IMR-90 (cell line): ENCODE measurements at regions not wholly inside any gene's neighbourhood (a gene's known extent, or its start where the extent isn't known, plus 50 kb on each side); places are given as distances from the start of the nearest gene placed in this dataset.

Experiments used
- ATAC-seq: fragments of 200-7000 bp; cut with Tn5 transposase; 2 replicates; pipeline ENCODE4 v1.9.1; 2020; ENCODE audit warnings: low read depth, mild to moderate bottlenecking, moderate library complexity
- BruUV-seq: library from RNA; stranded (reverse); fragments of 400-500 nt; replicated peaks from 2 replicates; lab custom pipeline; 2021; lab: Mats Ljungman, UMichigan
- CTCF ChIA-PET: fragments of 300-600 bp; formaldehyde crosslinking; extraction: SDS; loops from one replicate; lab custom pipeline; 2021; ENCODE audit warnings: antibody characterized with exemption; lab: Yijun Ruan, JAX
- POLR2A ChIA-PET: fragments of 300-600 bp; sonication (Branson Sonifier 250); formaldehyde crosslinking; loops from one replicate; lab custom pipeline; 2022; ENCODE audit warnings: antibody characterized with exemption; ENCODE audit not compliant: unreplicated experiment; lab: Charles Lee
- DNase-seq: peaks from one replicate; pipeline ENCODE4 v3.0.0; 2013
- H2AFZ ChIP-seq: replicated peaks from 2 replicates; pipeline ENCODE3; 2013; ENCODE audit warnings: low read length, mild to moderate bottlenecking; ENCODE audit not compliant: poor library complexity
- H2AK5ac ChIP-seq: 2 replicates; pipeline ENCODE4 v1.6.1; 2013; ENCODE audit warnings: low read depth, low read length, inconsistent platforms
- H2AK9ac ChIP-seq: replicated peaks from 2 replicates; pipeline ENCODE3; 2013; ENCODE audit warnings: mild to moderate bottlenecking, low read depth, low read length, moderate library complexity; ENCODE audit not compliant: poor library complexity
- H2BK120ac ChIP-seq: 2 replicates; pipeline ENCODE4 v1.6.1; 2013; ENCODE audit warnings: low read depth, low read length, inconsistent platforms
- H2BK15ac ChIP-seq: 3 replicates; pipeline ENCODE4 v1.6.1; 2013; ENCODE audit warnings: low read depth, low read length, inconsistent platforms
- H2BK20ac ChIP-seq: 2 replicates; pipeline ENCODE4 v1.6.1; 2013; ENCODE audit warnings: low read depth, mild to moderate bottlenecking, inconsistent platforms, low read length, moderate library complexity
- H2BK5ac ChIP-seq: 2 replicates; pipeline ENCODE4 v1.6.1; 2013; ENCODE audit warnings: mild to moderate bottlenecking, low read depth, low read length, inconsistent platforms; ENCODE audit not compliant: poor library complexity, severe bottlenecking
- H3K14ac ChIP-seq: replicated peaks from 2 replicates; pipeline ENCODE4 v1.6.1; 2013; ENCODE audit warnings: low read depth, low read length, inconsistent platforms
- H3K18ac ChIP-seq: 2 replicates; pipeline ENCODE4 v1.6.1; 2013; ENCODE audit warnings: low read depth, low read length, control low read depth
- H3K23ac ChIP-seq: 2 replicates; pipeline ENCODE4 v1.6.1; 2013; ENCODE audit warnings: low read depth, low read length, inconsistent platforms
- H3K27ac ChIP-seq: 2 replicates; pipeline ENCODE4 v1.5.1; 2013; ENCODE audit warnings: mild to moderate bottlenecking, control low read depth, low read length; ENCODE audit not compliant: insufficient read depth
- H3K27me3 ChIP-seq: 2 replicates; pipeline ENCODE4 v1.6.1; 2013; ENCODE audit warnings: low read length; ENCODE audit not compliant: control insufficient read depth, insufficient read depth
- H3K36me3 ChIP-seq: 2 replicates; pipeline ENCODE4 v1.6.1; 2013; ENCODE audit warnings: low read length, mixed read lengths; ENCODE audit not compliant: control insufficient read depth, insufficient read depth
- H3K4ac ChIP-seq: 2 replicates; pipeline ENCODE4 v1.6.1; 2013; ENCODE audit warnings: low read depth, low read length, inconsistent platforms
- H3K4me1 ChIP-seq: 2 replicates; pipeline ENCODE4 v1.6.1; 2013; ENCODE audit warnings: low read length, mixed read lengths; ENCODE audit not compliant: control insufficient read depth, insufficient read depth
- H3K4me2 ChIP-seq: 2 replicates; pipeline ENCODE4 v1.6.1; 2013; ENCODE audit warnings: low read depth, mild to moderate bottlenecking, control low read depth, low read length, moderate library complexity
- H3K4me3 ChIP-seq: 2 replicates; pipeline ENCODE4 v1.5.1; 2013; ENCODE audit warnings: low read depth, mild to moderate bottlenecking, control low read depth, low read length, moderate library complexity; ENCODE audit not compliant: insufficient read depth
- H3K56ac ChIP-seq: 2 replicates; pipeline ENCODE4 v1.6.1; 2013; ENCODE audit warnings: low read length, inconsistent platforms; ENCODE audit not compliant: insufficient read depth; ENCODE audit errors: extremely low read depth
- H3K79me1 ChIP-seq, 2 experiments: 2 replicates each; pipeline ENCODE4 v1.6.1; 2013; ENCODE audit warnings: low read length in 2 of 2, inconsistent platforms in 1 of 2, low read depth in 1 of 2
- H3K9ac ChIP-seq: 2 replicates; pipeline ENCODE4 v1.6.1; 2013; ENCODE audit warnings: low read depth, low read length, control low read depth
- H3K9me1 ChIP-seq: 2 replicates; pipeline ENCODE4 v1.6.1; 2013; ENCODE audit warnings: low read length, inconsistent platforms; ENCODE audit not compliant: insufficient read depth
- H3K9me3 ChIP-seq: 2 replicates; pipeline ENCODE4 v1.6.1; 2013; ENCODE audit warnings: low read length; ENCODE audit not compliant: control insufficient read depth, insufficient read depth
- H4K20me1 ChIP-seq: 2 replicates; pipeline ENCODE4 v1.6.1; 2013; ENCODE audit warnings: low read length, inconsistent platforms; ENCODE audit not compliant: insufficient read depth
- H4K5ac ChIP-seq: 2 replicates; pipeline ENCODE4 v1.6.1; 2013; ENCODE audit warnings: mild to moderate bottlenecking, low read depth, low read length, control low read depth
- H4K8ac ChIP-seq, 2 experiments: 2 replicates each; pipeline ENCODE4 v1.6.1; 2013; ENCODE audit warnings: low read depth in 2 of 2, low read length in 2 of 2, control low read depth in 1 of 2, inconsistent platforms in 1 of 2
- H4K91ac ChIP-seq: 2 replicates; pipeline ENCODE4 v1.6.1; 2013; ENCODE audit warnings: low read depth, low read length, inconsistent platforms; ENCODE audit not compliant: insufficient read depth
- BHLHE40 ChIP-seq: fragments of 150-350 bp; IDR thresholded peaks from 2 replicates; pipeline ENCODE4 v1.6.1; 2016; ENCODE audit warnings: mild to moderate bottlenecking, low read depth, low read length
- CEBPB ChIP-seq: IDR thresholded peaks from 2 replicates; pipeline ENCODE4 v1.6.1; 2012; ENCODE audit warnings: low read depth, low read length, improper control_type of control experiment
- CHD1 ChIP-seq: IDR thresholded peaks from 2 replicates; pipeline ENCODE4 v1.6.1; 2012; ENCODE audit warnings: low read depth, low read length, improper control_type of control experiment
- FOS ChIP-seq: fragments of 150-350 bp; IDR thresholded peaks from 2 replicates; pipeline ENCODE4 v1.6.1; 2016; ENCODE audit warnings: low read depth, low read length
- MAFK ChIP-seq: IDR thresholded peaks from 2 replicates; pipeline ENCODE4 v1.6.1; 2012; ENCODE audit warnings: low read depth, low read length, improper control_type of control experiment
- MAZ ChIP-seq: IDR thresholded peaks from 2 replicates; pipeline ENCODE4 v1.6.1; 2012; ENCODE audit warnings: low read depth, mild to moderate bottlenecking, low read length, improper control_type of control experiment, moderate library complexity, borderline replicate concordance
- MXI1 ChIP-seq: IDR thresholded peaks from 2 replicates; pipeline ENCODE4 v1.6.1; 2012; ENCODE audit warnings: low read depth, mild to moderate bottlenecking, low read length, moderate library complexity, borderline replicate concordance
- NFE2L2 ChIP-seq: fragments of 150-350 bp; IDR thresholded peaks from 2 replicates; pipeline ENCODE4 v1.6.1; 2016; ENCODE audit warnings: low read depth, mild to moderate bottlenecking, low read length
- POLR2A ChIP-seq: IDR thresholded peaks from 2 replicates; pipeline ENCODE4 v1.6.1; 2012; ENCODE audit warnings: mild to moderate bottlenecking, low read depth, low read length
- RAD21 ChIP-seq: IDR thresholded peaks from 2 replicates; pipeline ENCODE4 v1.6.1; 2012; ENCODE audit warnings: low read length, improper control_type of control experiment
- RCOR1 ChIP-seq: IDR thresholded peaks from 2 replicates; pipeline ENCODE4 v1.6.1; 2012; ENCODE audit warnings: mild to moderate bottlenecking, low read length, improper control_type of control experiment; ENCODE audit not compliant: insufficient replicate concordance
- RFX5 ChIP-seq: IDR thresholded peaks from 2 replicates; pipeline ENCODE4 v1.8.0; 2012; ENCODE audit warnings: low read depth, mild to moderate bottlenecking, low read length, moderate library complexity
- SMC3 ChIP-seq: fragments of 150-350 bp; IDR thresholded peaks from 2 replicates; pipeline ENCODE4 v1.6.1; 2016; ENCODE audit warnings: low read depth, mild to moderate bottlenecking, antibody characterized with exemption, low read length, moderate library complexity
- dilution Hi-C: fragments of 300-500 bp; cut with HindIII; formaldehyde crosslinking; loops from one replicate; pipeline ENCODE4 v1.14.3; 2018; ENCODE audit warnings: low sequenced_read_pairs; ENCODE audit not compliant: unreplicated experiment
- in situ Hi-C: fragments of 300-500 bp; cut with MboI; formaldehyde crosslinking; loops from 3 replicates; pipeline ENCODE4 v1.14.3; 2019; ENCODE audit warnings: low sequenced_read_pairs, inconsistent platforms, mixed read lengths
- intact Hi-C: fragments of 100-400 bp; cut with micrococcal nuclease; formaldehyde crosslinking; loops from 2 replicates; pipeline ENCODE4 v1.10.0; 2022
- TF ChIP-seq, protein P1 (sequence below): conservative IDR thresholded peaks from 2 replicates; pipeline ENCODE4 v1.5.1; 2012; ENCODE audit warnings: mild to moderate bottlenecking, low read depth, low read length, improper control_type of control experiment
- TF ChIP-seq, protein P2 (sequence below): fragments of 150-350 bp; IDR thresholded peaks from 2 replicates; pipeline ENCODE4 v1.6.1; 2016; ENCODE audit warnings: low read depth, mild to moderate bottlenecking, low read length, moderate library complexity, borderline replicate concordance
- TF ChIP-seq, protein P3 (sequence below): fragments of 150-350 bp; IDR thresholded peaks from 2 replicates; pipeline ENCODE4 v1.6.1; 2017; ENCODE audit warnings: mild to moderate bottlenecking, antibody characterized with exemption, low read length, low read depth

DNA sequence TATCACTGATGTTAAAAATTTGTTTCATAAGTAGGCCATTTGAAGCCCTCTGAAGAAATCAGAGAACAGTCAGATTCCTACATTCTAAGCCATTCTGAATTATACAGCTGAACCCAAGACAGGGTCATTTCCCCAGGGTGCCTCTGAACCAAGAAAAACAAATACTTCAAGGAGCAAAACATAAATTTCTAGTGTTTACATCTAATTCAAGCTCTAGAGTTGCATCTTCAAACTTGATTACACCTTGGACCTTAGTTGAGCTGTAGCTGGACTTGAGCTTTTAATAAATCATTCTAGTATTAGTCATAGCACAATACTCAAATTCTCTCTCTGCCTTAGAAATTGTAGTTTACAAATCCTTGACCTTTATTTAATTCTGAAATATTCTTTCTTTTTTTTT lies 87.6 kb upstream of the IL15 start:
- in situ Hi-C loops, result no loop called here
- Histone ChIP-seq H3K27ac (no peak overlapping the region), H3K36me3 (no peaks in the 10 kb centered on the region), H2BK20ac (no peak overlapping the region), H3K9ac (no peak overlapping the region), H3K9me1 (no peaks in the 10 kb centered on the region), H4K8ac (no peak overlapping the region), H4K20me1 (no peaks in the 10 kb centered on the region), H3K56ac (no peak overlapping the region), H3K4me2 (no peak overlapping the region), H2AK5ac (no peak overlapping the region), H2BK5ac (no peak overlapping the region), H2AFZ (no peak overlapping the region), H4K5ac (no peak overlapping the region), H4K91ac (no peak overlapping the region), H3K27me3 (no peaks in the 10 kb centered on the region), H3K4me1 (no peaks in the 10 kb centered on the region), H2BK120ac (no peak overlapping the region), H3K4me3 (no peak overlapping the region), H2BK15ac (no peak overlapping the region), H2AK9ac (no peak overlapping the region), H3K18ac (no peak overlapping the region), H3K9me3 (no peaks in the 10 kb centered on the region), H3K79me1 (no peaks in the 10 kb centered on the region), H3K14ac (no peak overlapping the region), H3K23ac (no peak overlapping the region), H3K4ac (no peak overlapping the region)
- dilution Hi-C loops, result no loop called here
- intact Hi-C loops, result no loop called here
- POLR2A ChIA-PET, result no interaction called here
- DNase-seq (peak; percentile 64), ATAC-seq (peak; percentile 83)
- BruUV-seq, result no TSS peak
- TF ChIP-seq, protein P1, sequence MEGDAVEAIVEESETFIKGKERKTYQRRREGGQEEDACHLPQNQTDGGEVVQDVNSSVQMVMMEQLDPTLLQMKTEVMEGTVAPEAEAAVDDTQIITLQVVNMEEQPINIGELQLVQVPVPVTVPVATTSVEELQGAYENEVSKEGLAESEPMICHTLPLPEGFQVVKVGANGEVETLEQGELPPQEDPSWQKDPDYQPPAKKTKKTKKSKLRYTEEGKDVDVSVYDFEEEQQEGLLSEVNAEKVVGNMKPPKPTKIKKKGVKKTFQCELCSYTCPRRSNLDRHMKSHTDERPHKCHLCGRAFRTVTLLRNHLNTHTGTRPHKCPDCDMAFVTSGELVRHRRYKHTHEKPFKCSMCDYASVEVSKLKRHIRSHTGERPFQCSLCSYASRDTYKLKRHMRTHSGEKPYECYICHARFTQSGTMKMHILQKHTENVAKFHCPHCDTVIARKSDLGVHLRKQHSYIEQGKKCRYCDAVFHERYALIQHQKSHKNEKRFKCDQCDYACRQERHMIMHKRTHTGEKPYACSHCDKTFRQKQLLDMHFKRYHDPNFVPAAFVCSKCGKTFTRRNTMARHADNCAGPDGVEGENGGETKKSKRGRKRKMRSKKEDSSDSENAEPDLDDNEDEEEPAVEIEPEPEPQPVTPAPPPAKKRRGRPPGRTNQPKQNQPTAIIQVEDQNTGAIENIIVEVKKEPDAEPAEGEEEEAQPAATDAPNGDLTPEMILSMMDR, result no peak
- no peak for TF ChIP-seq SMC3
- TF ChIP-seq, protein P2, sequence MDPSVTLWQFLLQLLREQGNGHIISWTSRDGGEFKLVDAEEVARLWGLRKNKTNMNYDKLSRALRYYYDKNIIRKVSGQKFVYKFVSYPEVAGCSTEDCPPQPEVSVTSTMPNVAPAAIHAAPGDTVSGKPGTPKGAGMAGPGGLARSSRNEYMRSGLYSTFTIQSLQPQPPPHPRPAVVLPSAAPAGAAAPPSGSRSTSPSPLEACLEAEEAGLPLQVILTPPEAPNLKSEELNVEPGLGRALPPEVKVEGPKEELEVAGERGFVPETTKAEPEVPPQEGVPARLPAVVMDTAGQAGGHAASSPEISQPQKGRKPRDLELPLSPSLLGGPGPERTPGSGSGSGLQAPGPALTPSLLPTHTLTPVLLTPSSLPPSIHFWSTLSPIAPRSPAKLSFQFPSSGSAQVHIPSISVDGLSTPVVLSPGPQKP, result no peak
- no peak for TF ChIP-seq CHD1
- TF ChIP-seq BHLHE40, result no peak
- no peak for TF ChIP-seq RFX5
- no peak for TF ChIP-seq MAZ
- no peak for TF ChIP-seq CEBPB
- TF ChIP-seq, protein P3, sequence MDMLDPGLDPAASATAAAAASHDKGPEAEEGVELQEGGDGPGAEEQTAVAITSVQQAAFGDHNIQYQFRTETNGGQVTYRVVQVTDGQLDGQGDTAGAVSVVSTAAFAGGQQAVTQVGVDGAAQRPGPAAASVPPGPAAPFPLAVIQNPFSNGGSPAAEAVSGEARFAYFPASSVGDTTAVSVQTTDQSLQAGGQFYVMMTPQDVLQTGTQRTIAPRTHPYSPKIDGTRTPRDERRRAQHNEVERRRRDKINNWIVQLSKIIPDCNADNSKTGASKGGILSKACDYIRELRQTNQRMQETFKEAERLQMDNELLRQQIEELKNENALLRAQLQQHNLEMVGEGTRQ, result no peak
- no peak for TF ChIP-seq RAD21
- TF ChIP-seq POLR2A, result no peak
- TF ChIP-seq RCOR1, result no peak
- no peak for TF ChIP-seq NFE2L2
- no peak for TF ChIP-seq FOS
- no peak for TF ChIP-seq MAFK
- TF ChIP-seq MXI1, result no peak
- CTCF ChIA-PET, result interaction anchor here (0.7 kb wide), 1 partner anchor 10 kb away, joined by 6 read pairs; no protein-coding TSS in a partner anchor
